Neural cell (in vitro differentiated cells): ENCODE measurements at regions not wholly inside any gene's neighbourhood (a gene's known extent, or its start where the extent isn't known, plus 50 kb on each side); places are given as distances from the start of the nearest gene placed in this dataset.

ENCODE experiments used
- H2AFZ ChIP-seq: fragments of 200-600, 300-800 bp; sonication (generic), shearing (Covaris generic); 2 replicates; pipeline ENCODE4 v1.6.0; 2014; ENCODE audit warnings: low read depth, mild to moderate bottlenecking, antibody characterized with exemption, low read length, moderate library complexity
- H3F3A ChIP-seq: fragments of 200-600 bp; shearing (Covaris generic); 2 replicates; pipeline ENCODE4 v1.6.1; 2016; ENCODE audit warnings: mild to moderate bottlenecking, moderate library complexity, mixed read lengths, antibody characterized with exemption, low read length; ENCODE audit not compliant: insufficient read depth, poor library complexity, severe bottlenecking
- H3K27ac ChIP-seq: fragments of 200-600, 300-800 bp; sonication (generic), shearing (Covaris generic); 2 replicates; pipeline ENCODE4 v1.5.1; 2014; ENCODE audit warnings: mild to moderate bottlenecking, low read length, moderate library complexity
- H3K27me3 ChIP-seq: fragments of 300-800, 200-600 bp; sonication (generic), shearing (Covaris generic); 2 replicates; pipeline ENCODE4 v1.6.0; 2014; ENCODE audit warnings: mild to moderate bottlenecking, low read depth, low read length, moderate library complexity; ENCODE audit not compliant: insufficient read depth
- H3K36me3 ChIP-seq: fragments of 300-800, 200-600 bp; sonication (generic), shearing (Covaris generic); 2 replicates; pipeline ENCODE4 v1.5.1; 2014; ENCODE audit warnings: mild to moderate bottlenecking, antibody characterized with exemption, low read length, moderate library complexity; ENCODE audit not compliant: insufficient read depth
- H3K4me2 ChIP-seq: fragments of 300-800, 200-600 bp; sonication (generic), shearing (Covaris generic); 2 replicates; pipeline ENCODE4 v1.6.0; 2014; ENCODE audit warnings: mild to moderate bottlenecking, low read length
- H3K4me3 ChIP-seq: fragments of 300-800, 200-600 bp; sonication (generic), shearing (Covaris generic); 2 replicates; pipeline ENCODE4 v1.5.1; 2014; ENCODE audit warnings: mild to moderate bottlenecking, low read length, moderate library complexity
- H3K79me2 ChIP-seq: fragments of 200-600 bp; shearing (Covaris generic); replicated peaks from 2 replicates; pipeline ENCODE4 v1.6.0; 2014; ENCODE audit warnings: mild to moderate bottlenecking, low read length, moderate library complexity; ENCODE audit not compliant: insufficient read depth
- H3K9ac ChIP-seq: fragments of 300-800, 200-600 bp; sonication (generic), shearing (Covaris generic); 2 replicates; pipeline ENCODE4 v1.6.1; 2016; ENCODE audit warnings: mild to moderate bottlenecking, low read length, mixed read lengths
- H3K9me2 ChIP-seq: fragments of 200-600 bp; shearing (Covaris generic); 2 replicates; pipeline ENCODE4 v1.6.1; 2016; ENCODE audit warnings: mild to moderate bottlenecking, low read length, mixed read lengths; ENCODE audit not compliant: insufficient read depth
- H3K9me3 ChIP-seq: fragments of 200-600, 300-800 bp; sonication (generic), shearing (Covaris generic); 2 replicates; pipeline ENCODE4 v1.6.1; 2016; ENCODE audit warnings: mild to moderate bottlenecking, mixed run types, low read length, moderate library complexity, mixed read lengths
- H4K20me1 ChIP-seq: fragments of 200-600 bp; shearing (Covaris generic); 2 replicates; pipeline ENCODE4 v1.6.1; 2016; ENCODE audit warnings: mild to moderate bottlenecking, mixed run types; ENCODE audit not compliant: insufficient read depth
- CTCF ChIP-seq: fragments of 450-650 bp; IDR thresholded peaks from 2 replicates; pipeline ENCODE4 v1.5.1; 2014; ENCODE audit warnings: antibody characterized with exemption, mild to moderate bottlenecking, moderate library complexity; ENCODE audit not compliant: poor library complexity, severe bottlenecking
- EP300 ChIP-seq: fragments of 450-650 bp; conservative IDR thresholded peaks from 2 replicates; pipeline ENCODE4 v1.6.1; 2014; ENCODE audit warnings: antibody characterized with exemption, mild to moderate bottlenecking, moderate library complexity; ENCODE audit not compliant: poor library complexity, severe bottlenecking
- EZH2 ChIP-seq: fragments of 200-600, 300-800 bp; shearing (Covaris generic), sonication (generic); IDR thresholded peaks from 2 replicates; pipeline ENCODE4 v1.6.1; 2014; ENCODE audit warnings: antibody characterized with exemption, low read length, borderline replicate concordance, mild to moderate bottlenecking; ENCODE audit not compliant: insufficient read depth, poor library complexity, severe bottlenecking
- MXI1 ChIP-seq: fragments of 450-650 bp; conservative IDR thresholded peaks from 2 replicates; pipeline ENCODE4 v1.6.1; 2014; ENCODE audit warnings: antibody characterized with exemption, mild to moderate bottlenecking; ENCODE audit not compliant: poor library complexity, severe bottlenecking
- POLR2AphosphoS5 ChIP-seq: IDR thresholded peaks from 2 replicates; pipeline ENCODE4 v1.6.1; 2012
- RAD21 ChIP-seq: fragments of 450-650 bp; conservative IDR thresholded peaks from 2 replicates; pipeline ENCODE4 v1.6.1; 2014; ENCODE audit warnings: antibody characterized with exemption, mild to moderate bottlenecking, moderate library complexity
- REST ChIP-seq: IDR thresholded peaks from 2 replicates; pipeline ENCODE4 v1.6.1; 2012; ENCODE audit warnings: borderline replicate concordance
- SMC3 ChIP-seq: fragments of 450-650 bp; conservative IDR thresholded peaks from 2 replicates; pipeline ENCODE4 v1.6.1; 2014; ENCODE audit warnings: antibody characterized with exemption, mild to moderate bottlenecking, moderate library complexity; ENCODE audit not compliant: poor library complexity
- TAF1 ChIP-seq: IDR thresholded peaks from 2 replicates; pipeline ENCODE4 v1.6.1; 2012; ENCODE audit warnings: low read depth

GRCh38 chr9:107554636-107555035 lies 65.1 kb upstream of the KLF4 start:
- TF ChIP-seq CTCF, result no peak
- TF ChIP-seq TAF1, result no peak
- no peak for TF ChIP-seq MXI1
- TF ChIP-seq EZH2, result no peak
- TF ChIP-seq SMC3, result no peak
- no peak for TF ChIP-seq REST
- no peak for TF ChIP-seq RAD21
- TF ChIP-seq POLR2AphosphoS5, result no peak
- H3K27me3 ChIP-seq, result no peaks in the 10 kb centered on the region
- no peaks in the 10 kb centered on the region for H4K20me1 ChIP-seq
- no peak overlapping the region for H3K27ac ChIP-seq
- no peaks in the 10 kb centered on the region for H3K79me2 ChIP-seq
- H2AFZ ChIP-seq, result no peak overlapping the region
- H3K4me2 ChIP-seq, result no peak overlapping the region
- no peak overlapping the region for H3K4me3 ChIP-seq
- H3K9me2 ChIP-seq, result no peaks in the 10 kb centered on the region
- H3F3A ChIP-seq, result no peaks in the 10 kb centered on the region
- no peaks in the 10 kb centered on the region for H3K9me3 ChIP-seq
- H3K36me3 ChIP-seq, result no peaks in the 10 kb centered on the region
- H3K9ac ChIP-seq, result no peak overlapping the region

GRCh38 chr9:107548298-107549142 lies 59.0 kb upstream of the KLF4 start:
- Histone ChIP-seq H3K9me3 (no peaks in the 10 kb centered on the region), H3K4me3 (no peak overlapping the region), H2AFZ (no peak overlapping the region), H3K9me2 (no peaks in the 10 kb centered on the region), H3K27me3 (no peaks in the 10 kb centered on the region), H3K4me2 (no peak overlapping the region), H3K79me2 (no peaks in the 10 kb centered on the region), H4K20me1 (no peaks in the 10 kb centered on the region), H3K9ac (no peak overlapping the region), H3K27ac (no peak overlapping the region), H3F3A (no peaks in the 10 kb centered on the region), H3K36me3 (no peaks in the 10 kb centered on the region)
- TF ChIP-seq RAD21 (no peak), MXI1 (no peak), EP300 (no peak), SMC3 (no peak), CTCF (no peak), REST (no peak), EZH2 (no peak), TAF1 (no peak)
